OCI-LY1 (cell line): ENCODE measurements at regions not wholly inside any gene's neighbourhood (a gene's known extent, or its start where the extent isn't known, plus 50 kb on each side); places are given as distances from the start of the nearest gene placed in this dataset.

ENCODE experiments used
- H2AFZ ChIP-seq: fragments of 200-600 bp; sonication (generic), shearing (Covaris generic); 2 replicates; pipeline ENCODE4 v1.6.0; 2014; ENCODE audit warnings: antibody characterized with exemption, mild to moderate bottlenecking, low read length
- H3F3A ChIP-seq: fragments of 200-600 bp; sonication (generic), shearing (Covaris generic); 2 replicates; pipeline ENCODE4 v1.6.0; 2014; ENCODE audit warnings: mild to moderate bottlenecking, antibody characterized with exemption, low read length, moderate library complexity; ENCODE audit not compliant: insufficient read depth
- H3K27ac ChIP-seq: fragments of 200-600 bp; sonication (generic); 2 replicates; pipeline ENCODE4 v1.5.1; 2014; ENCODE audit warnings: low read length, mixed run types, mild to moderate bottlenecking, low read depth; ENCODE audit not compliant: poor library complexity, severe bottlenecking
- H3K27me3 ChIP-seq: fragments of 200-600 bp; sonication (generic); 2 replicates; pipeline ENCODE4 v1.6.0; 2014; ENCODE audit warnings: antibody characterized with exemption, mild to moderate bottlenecking, low read length, moderate library complexity; ENCODE audit not compliant: insufficient read depth
- H3K36me3 ChIP-seq: fragments of 200-600 bp; sonication (generic); 2 replicates; pipeline ENCODE4 v1.6.1; 2014; ENCODE audit warnings: mild to moderate bottlenecking, antibody characterized with exemption, low read length, moderate library complexity, mixed read lengths; ENCODE audit not compliant: insufficient read depth
- H3K4me1 ChIP-seq: fragments of 200-600 bp; sonication (generic); 2 replicates; pipeline ENCODE4 v1.5.1; 2014; ENCODE audit warnings: mild to moderate bottlenecking, low read length, moderate library complexity; ENCODE audit not compliant: insufficient read depth, severe bottlenecking
- H3K4me2 ChIP-seq: fragments of 200-600 bp; sonication (generic), shearing (Covaris generic); 2 replicates; pipeline ENCODE4 v1.6.1; 2014; ENCODE audit warnings: low read length
- H3K4me3 ChIP-seq: fragments of 200-600 bp; sonication (generic); 2 replicates; pipeline ENCODE4 v1.5.1; 2014; ENCODE audit warnings: low read length, low read depth, mild to moderate bottlenecking, mixed read lengths; ENCODE audit not compliant: poor library complexity, severe bottlenecking
- H3K79me2 ChIP-seq: fragments of 200-600 bp; shearing (Covaris generic); 2 replicates; pipeline ENCODE4 v1.6.1; 2016; ENCODE audit warnings: mixed run types, low read length, mixed read lengths; ENCODE audit not compliant: insufficient read depth
- H3K9ac ChIP-seq: fragments of 200-600 bp; sonication (generic), shearing (Covaris generic); 2 replicates; pipeline ENCODE4 v1.6.1; 2014; ENCODE audit warnings: mild to moderate bottlenecking, low read length, mixed read lengths
- H3K9me2 ChIP-seq: fragments of 200-600 bp; sonication (generic), shearing (Covaris generic); 2 replicates; pipeline ENCODE4 v1.6.1; 2014; ENCODE audit warnings: low read depth, mild to moderate bottlenecking, low read length, mixed read lengths
- H3K9me3 ChIP-seq: fragments of 200-600 bp; shearing (Covaris generic); 2 replicates; pipeline ENCODE4 v1.6.1; 2014; ENCODE audit warnings: low read length, mixed read lengths
- H4K20me1 ChIP-seq: fragments of 200-600 bp; sonication (generic), shearing (Covaris generic); 2 replicates; pipeline ENCODE4 v1.6.0; 2016; ENCODE audit warnings: mild to moderate bottlenecking, low read length; ENCODE audit not compliant: insufficient read depth
- EZH2 ChIP-seq: fragments of 200-600 bp; sonication (generic), shearing (Covaris generic); IDR thresholded peaks from 2 replicates; pipeline ENCODE4 v1.8.0; 2017; ENCODE audit warnings: borderline replicate concordance, mixed run types, mild to moderate bottlenecking, antibody characterized with exemption, low read length, moderate library complexity, mixed read lengths
- TF ChIP-seq, protein P1 (sequence below): fragments of 200-600 bp; sonication (generic), shearing (Covaris generic); IDR thresholded peaks from 2 replicates; pipeline ENCODE4 v1.5.1; 2017; ENCODE audit warnings: mild to moderate bottlenecking, antibody characterized with exemption, low read length, moderate library complexity, mixed read lengths

DNA sequence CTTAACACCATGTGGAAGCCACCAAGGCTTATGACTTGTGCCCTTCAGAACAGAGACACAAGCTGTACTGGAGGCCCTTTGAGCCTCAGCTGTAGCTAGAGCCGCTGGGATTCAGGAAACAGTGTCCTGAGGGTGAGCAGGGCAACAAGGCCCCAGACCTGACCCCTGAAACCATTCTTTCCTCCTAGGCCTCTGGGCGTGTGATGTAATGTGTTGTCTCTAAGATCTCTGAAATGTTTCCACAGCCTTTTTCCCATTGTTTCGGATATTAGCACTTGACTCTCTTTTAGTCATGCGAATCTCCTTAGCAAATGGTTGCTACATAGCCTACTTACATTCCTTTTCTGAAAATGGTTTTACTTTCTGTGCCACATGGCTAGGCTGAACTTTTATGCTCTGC lies 114.9 kb downstream of the CD8B2 start:
- H3F3A ChIP-seq = no peaks in the 10 kb centered on the region
- TF ChIP-seq EZH2 = no peak
- TF ChIP-seq, protein P1, sequence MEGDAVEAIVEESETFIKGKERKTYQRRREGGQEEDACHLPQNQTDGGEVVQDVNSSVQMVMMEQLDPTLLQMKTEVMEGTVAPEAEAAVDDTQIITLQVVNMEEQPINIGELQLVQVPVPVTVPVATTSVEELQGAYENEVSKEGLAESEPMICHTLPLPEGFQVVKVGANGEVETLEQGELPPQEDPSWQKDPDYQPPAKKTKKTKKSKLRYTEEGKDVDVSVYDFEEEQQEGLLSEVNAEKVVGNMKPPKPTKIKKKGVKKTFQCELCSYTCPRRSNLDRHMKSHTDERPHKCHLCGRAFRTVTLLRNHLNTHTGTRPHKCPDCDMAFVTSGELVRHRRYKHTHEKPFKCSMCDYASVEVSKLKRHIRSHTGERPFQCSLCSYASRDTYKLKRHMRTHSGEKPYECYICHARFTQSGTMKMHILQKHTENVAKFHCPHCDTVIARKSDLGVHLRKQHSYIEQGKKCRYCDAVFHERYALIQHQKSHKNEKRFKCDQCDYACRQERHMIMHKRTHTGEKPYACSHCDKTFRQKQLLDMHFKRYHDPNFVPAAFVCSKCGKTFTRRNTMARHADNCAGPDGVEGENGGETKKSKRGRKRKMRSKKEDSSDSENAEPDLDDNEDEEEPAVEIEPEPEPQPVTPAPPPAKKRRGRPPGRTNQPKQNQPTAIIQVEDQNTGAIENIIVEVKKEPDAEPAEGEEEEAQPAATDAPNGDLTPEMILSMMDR = no peak
- H2AFZ ChIP-seq = no peak overlapping the region
- H3K9me3 ChIP-seq = no peaks in the 10 kb centered on the region
- H3K9me2 ChIP-seq = no peaks in the 10 kb centered on the region
- no peak overlapping the region for H3K4me2 ChIP-seq
- H3K9ac ChIP-seq = no peak overlapping the region
- H3K27ac ChIP-seq = no peak overlapping the region
- H3K4me3 ChIP-seq = no peak overlapping the region
- no peaks in the 10 kb centered on the region for H3K79me2 ChIP-seq
- H3K27me3 ChIP-seq = no peaks in the 10 kb centered on the region
- H3K36me3 ChIP-seq = no peaks in the 10 kb centered on the region
- no peaks in the 10 kb centered on the region for H4K20me1 ChIP-seq
- no peaks in the 10 kb centered on the region for H3K4me1 ChIP-seq

DNA sequence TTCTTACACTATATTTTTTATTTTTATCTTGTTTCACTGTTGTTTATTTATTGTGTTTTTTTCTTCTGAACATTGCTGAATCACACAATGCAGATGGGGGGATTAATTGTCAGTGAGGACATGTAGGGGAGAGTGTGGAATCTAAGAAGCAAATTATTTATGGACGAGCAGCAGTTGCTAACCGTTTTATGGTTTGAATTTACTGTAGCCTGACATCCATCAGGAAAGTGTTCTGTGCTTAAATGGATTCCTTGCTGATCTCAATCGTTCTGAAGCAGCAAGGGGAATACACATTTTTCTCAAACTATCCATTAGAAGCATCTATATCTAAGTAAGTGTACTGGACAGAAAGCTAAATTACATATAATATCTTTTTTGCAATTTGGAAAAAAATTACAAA lies 119.5 kb downstream of the CD8B2 start:
- H3K79me2 ChIP-seq = no peaks in the 10 kb centered on the region
- TF ChIP-seq, protein P1 = no peak
- TF ChIP-seq EZH2 = no peak
- no peak overlapping the region for H3K27ac ChIP-seq
- H2AFZ ChIP-seq = no peak overlapping the region
- no peaks in the 10 kb centered on the region for H3K9me2 ChIP-seq
- H3K4me1 ChIP-seq = no peaks in the 10 kb centered on the region
- no peaks in the 10 kb centered on the region for H3K36me3 ChIP-seq
- H3K4me2 ChIP-seq = no peak overlapping the region
- H3K4me3 ChIP-seq = no peak overlapping the region
- no peak overlapping the region for H3K9ac ChIP-seq
- no peaks in the 10 kb centered on the region for H3F3A ChIP-seq
- no peaks in the 10 kb centered on the region for H4K20me1 ChIP-seq
- no peaks in the 10 kb centered on the region for H3K27me3 ChIP-seq
- H3K9me3 ChIP-seq = no peaks in the 10 kb centered on the region

DNA sequence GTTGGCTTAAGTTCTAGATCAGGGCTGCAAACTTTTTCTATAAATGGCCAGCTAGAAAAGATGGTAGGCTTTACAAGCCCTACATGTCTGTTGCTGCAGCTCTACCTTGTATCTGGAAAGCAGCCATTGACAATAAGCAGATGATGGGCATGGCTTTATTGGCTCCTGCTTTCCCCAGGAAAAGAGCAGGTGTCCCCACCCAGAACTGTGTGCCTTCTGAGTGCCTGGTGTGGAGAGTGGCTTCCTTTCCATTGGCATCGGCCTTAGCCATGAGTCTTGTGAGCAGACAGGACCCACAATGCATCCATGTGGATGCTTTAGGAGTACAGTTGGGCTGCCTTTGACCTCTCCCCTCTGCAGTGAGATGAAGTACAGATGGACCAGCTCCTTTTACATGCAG lies 120.2 kb downstream of the CD8B2 start:
- H3K4me2 ChIP-seq = no peak overlapping the region
- no peaks in the 10 kb centered on the region for H3K79me2 ChIP-seq
- H3K27ac ChIP-seq = no peak overlapping the region
- no peak overlapping the region for H2AFZ ChIP-seq
- H3K9me2 ChIP-seq = no peaks in the 10 kb centered on the region
- no peak overlapping the region for H3K9ac ChIP-seq
- no peaks in the 10 kb centered on the region for H3K36me3 ChIP-seq
- H3K4me3 ChIP-seq = no peak overlapping the region
- H3K27me3 ChIP-seq = no peaks in the 10 kb centered on the region
- TF ChIP-seq, protein P1 = no peak
- TF ChIP-seq EZH2 = no peak
- H3K9me3 ChIP-seq = no peaks in the 10 kb centered on the region
- no peaks in the 10 kb centered on the region for H4K20me1 ChIP-seq
- no peaks in the 10 kb centered on the region for H3K4me1 ChIP-seq
- H3F3A ChIP-seq = no peaks in the 10 kb centered on the region
